ENCODE measurements at regions not wholly inside any gene's neighbourhood (a gene's known extent, or its start where the extent isn't known, plus 50 kb on each side); places are given as distances from the start of the nearest gene placed in this dataset.

- no TSS peak for BruUV-seq (replicated peaks)
- Histone ChIP-seq H3K4me3 (no peak overlapping the region), H3K79me2 (ENCODE audit: low read depth) (no peaks in the 10 kb centered on the region), H3K4me2 (no peak overlapping the region), H3K27me3 (ENCODE audit: insufficient read depth, low read depth) (peaks cover 34% of the 10 kb centered on the region), H4K20me1 (ENCODE audit: insufficient read depth) (no peaks in the 10 kb centered on the region), H3F3A (ENCODE audit: insufficient read depth, low read depth) (no peaks in the 10 kb centered on the region), H2AFZ (no peak overlapping the region), H3K27ac (no peak overlapping the region), H3K9me3 (ENCODE audit: insufficient read depth, low read depth) (no peaks in the 10 kb centered on the region), H3K9me2 (ENCODE audit: insufficient read depth) (no peaks in the 10 kb centered on the region), H3K36me3 (ENCODE audit: low read depth) (no peaks in the 10 kb centered on the region), H3K4me1 (replicated peaks; ENCODE audit: insufficient read depth) (no peaks in the 10 kb centered on the region)
- peak in 1 of 2 experiments; percentile 22 for DNase-seq
- intact Hi-C loops (cut with micrococcal nuclease; ENCODE audit: unreplicated experiment): loop anchor here (10.0 kb wide), 1 partner anchor 130 kb away; no protein-coding TSS in a partner anchor
- POLR2A ChIA-PET (ENCODE audit: unreplicated experiment): no interaction called here
- no peak for TF ChIP-seq CTCF (conservative IDR thresholded peaks at IDR 0.05)
- no peak for TF ChIP-seq EZH2 (IDR thresholded peaks at IDR 0.05; ENCODE audit: low read depth)
- CTCF ChIA-PET: no interaction called here
These were observed 175.3 kb downstream of the IGLL1 start for GRCh38 chr22:23404689-23405365.

- Histone ChIP-seq H3K27me3 (ENCODE audit: insufficient read depth, low read depth) (peaks cover 26% of the 10 kb centered on the region), H3K9me3 (ENCODE audit: insufficient read depth, low read depth) (no peaks in the 10 kb centered on the region), H3K27ac (no peak overlapping the region), H3K4me1 (replicated peaks; ENCODE audit: insufficient read depth) (no peaks in the 10 kb centered on the region), H3K4me3 (no peak overlapping the region), H3F3A (ENCODE audit: insufficient read depth, low read depth) (no peaks in the 10 kb centered on the region), H2AFZ (no peak overlapping the region), H3K9me2 (ENCODE audit: insufficient read depth) (no peaks in the 10 kb centered on the region), H3K4me2 (no peak overlapping the region), H3K36me3 (ENCODE audit: low read depth) (no peaks in the 10 kb centered on the region), H4K20me1 (ENCODE audit: insufficient read depth) (no peaks in the 10 kb centered on the region), H3K79me2 (ENCODE audit: low read depth) (no peaks in the 10 kb centered on the region)
- intact Hi-C loops (cut with micrococcal nuclease; ENCODE audit: unreplicated experiment): loop anchor here (10.0 kb wide), 1 partner anchor 131 kb away; no protein-coding TSS in a partner anchor
- no TSS peak for BruUV-seq (replicated peaks)
- TF ChIP-seq EZH2 (IDR thresholded peaks at IDR 0.05; ENCODE audit: low read depth): no peak
- no peak for TF ChIP-seq CTCF (conservative IDR thresholded peaks at IDR 0.05)
- ChIA-PET CTCF (no interaction called here), POLR2A (ENCODE audit: unreplicated experiment) (no interaction called here)
- DNase-seq: no peak
These were observed 176.1 kb downstream of the IGLL1 start for GRCh38 chr22:23403720-23404688.

GRCh38 chr22:23403152-23403719, 176.9 kb downstream of the IGLL1 start:
- no peak overlapping the region for H3K4me3 ChIP-seq
- BruUV-seq (replicated peaks): no TSS peak
- no peaks in the 10 kb centered on the region for H3K9me3 ChIP-seq (ENCODE audit: insufficient read depth, low read depth)
- intact Hi-C loops (cut with micrococcal nuclease; ENCODE audit: unreplicated experiment): loop anchor here (10.0 kb wide), 1 partner anchor 132 kb away; no protein-coding TSS in a partner anchor
- H3F3A ChIP-seq (ENCODE audit: insufficient read depth, low read depth): no peaks in the 10 kb centered on the region
- POLR2A ChIA-PET (ENCODE audit: unreplicated experiment): no interaction called here
- H3K36me3 ChIP-seq (ENCODE audit: low read depth): no peaks in the 10 kb centered on the region
- TF ChIP-seq CTCF (conservative IDR thresholded peaks at IDR 0.05) (no peak), EZH2 (IDR thresholded peaks at IDR 0.05; ENCODE audit: low read depth) (no peak)
- H3K4me2 ChIP-seq: no peak overlapping the region
- no peaks in the 10 kb centered on the region for H3K9me2 ChIP-seq (ENCODE audit: insufficient read depth)
- DNase-seq: no peak
- H4K20me1 ChIP-seq (ENCODE audit: insufficient read depth): no peaks in the 10 kb centered on the region
- no peaks in the 10 kb centered on the region for H3K79me2 ChIP-seq (ENCODE audit: low read depth)
- H3K27ac ChIP-seq: no peak overlapping the region
- H3K27me3 ChIP-seq (ENCODE audit: insufficient read depth, low read depth): peaks cover 19% of the 10 kb centered on the region
- CTCF ChIA-PET: no interaction called here
- H2AFZ ChIP-seq: no peak overlapping the region
- H3K4me1 ChIP-seq (replicated peaks; ENCODE audit: insufficient read depth): no peaks in the 10 kb centered on the region

All from PC-9 (cell line).